Endothelial cell of umbilical vein (primary cell): ENCODE measurements at regions not wholly inside any gene's neighbourhood (a gene's known extent, or its start where the extent isn't known, plus 50 kb on each side); places are given as distances from the start of the nearest gene placed in this dataset.

ENCODE experiments used
- CTCF ChIP-seq, 2 donors: IDR thresholded peaks; 1 replicate in 1 of 2; 2 replicates in 1 of 2; pipeline ENCODE4 v1.5.1; 2011; ENCODE audit warnings: low read length in 2 of 2, mild to moderate bottlenecking in 2 of 2, moderate library complexity in 2 of 2, control low read depth in 1 of 2, inconsistent platforms in 1 of 2, low read depth in 1 of 2; ENCODE audit not compliant: insufficient read depth in 1 of 2; ENCODE audit errors: extremely low read depth in 1 of 2
- EZH2 ChIP-seq: IDR thresholded peaks from 2 replicates; pipeline ENCODE4 v1.6.1; 2012; ENCODE audit warnings: borderline replicate concordance, low read depth, mild to moderate bottlenecking, moderate library complexity, low read length, inconsistent platforms; ENCODE audit not compliant: severe bottlenecking
- JUN ChIP-seq: IDR thresholded peaks from 2 replicates; pipeline ENCODE4 v1.6.1; 2011; ENCODE audit warnings: borderline replicate concordance, low read depth; ENCODE audit not compliant: insufficient read length, insufficient read depth
- MYC ChIP-seq: IDR thresholded peaks from one replicate; pipeline ENCODE4 v1.6.1; 2011; ENCODE audit warnings: mild to moderate bottlenecking, low read depth, low read length
- POLR2A ChIP-seq: IDR thresholded peaks from 2 replicates; pipeline ENCODE4 v1.6.1; 2012; ENCODE audit warnings: low read depth, mild to moderate bottlenecking, control low read depth, low read length
- POLR2AphosphoS5 ChIP-seq: IDR thresholded peaks from 2 replicates; pipeline ENCODE4 v1.6.1; 2012; ENCODE audit warnings: low read depth, mild to moderate bottlenecking, control low read depth, low read length, moderate library complexity; ENCODE audit not compliant: insufficient read depth
- TF ChIP-seq, protein P1 (sequence below): IDR thresholded peaks from 2 replicates; pipeline ENCODE4 v1.6.1; 2011; ENCODE audit not compliant: insufficient read depth, insufficient read length

GRCh38 chr7:112907658-112908057, 117.5 kb upstream of the TMEM168 start:
- no peak for TF ChIP-seq CTCF (IDR thresholded peaks at IDR 0.05; ENCODE audit: extremely low read depth in 1 of 2, insufficient read depth in 1 of 2, low read depth in 1 of 2, low read length in 2 of 2)
- no peak for TF ChIP-seq POLR2AphosphoS5
- no peak for TF ChIP-seq POLR2A
- TF ChIP-seq, protein P1, sequence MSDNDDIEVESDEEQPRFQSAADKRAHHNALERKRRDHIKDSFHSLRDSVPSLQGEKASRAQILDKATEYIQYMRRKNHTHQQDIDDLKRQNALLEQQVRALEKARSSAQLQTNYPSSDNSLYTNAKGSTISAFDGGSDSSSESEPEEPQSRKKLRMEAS = no peak
- no peak for TF ChIP-seq MYC
- no peak for TF ChIP-seq JUN
- TF ChIP-seq EZH2 = no peak
